ENCODE measurements at regions not wholly inside any gene's neighbourhood (a gene's known extent, or its start where the extent isn't known, plus 50 kb on each side); places are given as distances from the start of the nearest gene placed in this dataset.

DNA sequence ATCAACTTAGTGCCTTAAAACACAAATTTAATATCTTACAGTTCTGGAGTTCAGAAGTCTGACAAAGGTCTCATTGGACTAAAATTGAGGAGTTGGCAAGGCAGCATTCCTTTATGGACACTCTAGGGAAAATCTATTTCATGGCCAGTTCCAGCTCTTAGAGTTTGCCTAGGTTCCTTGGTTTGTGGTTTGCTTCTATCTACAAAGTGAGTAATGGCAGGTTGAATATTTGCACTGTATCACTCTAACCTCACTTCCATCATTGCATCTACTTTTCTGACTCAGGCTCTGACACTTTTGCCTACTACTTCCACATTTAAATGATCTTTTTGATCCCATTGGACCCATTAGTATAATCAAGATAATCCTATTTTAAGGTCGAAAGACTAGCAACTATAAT is 64.7 kb upstream of the PCDH10 start:
- DNase-seq = no peak

DNA sequence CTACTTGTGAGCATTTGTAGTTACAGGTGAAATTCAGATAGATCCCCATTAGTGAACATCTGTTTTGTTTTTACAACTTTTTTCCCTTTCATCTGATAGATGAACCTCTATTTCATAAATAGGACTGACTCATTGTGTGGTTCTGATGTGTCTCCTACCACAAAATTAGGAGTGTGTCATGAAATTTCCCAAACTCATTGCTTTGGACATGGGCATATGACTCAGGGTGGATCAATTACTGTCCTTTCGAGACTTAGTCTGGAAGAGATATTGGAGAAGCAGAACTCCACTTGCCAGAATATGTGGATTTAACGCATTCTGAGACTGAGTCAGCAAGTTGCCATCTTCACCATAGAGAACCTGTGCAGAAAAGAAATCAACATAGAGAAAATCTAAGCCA is 53.5 kb upstream of the PCDH10 start:
- DNase-seq = no peak

DNA sequence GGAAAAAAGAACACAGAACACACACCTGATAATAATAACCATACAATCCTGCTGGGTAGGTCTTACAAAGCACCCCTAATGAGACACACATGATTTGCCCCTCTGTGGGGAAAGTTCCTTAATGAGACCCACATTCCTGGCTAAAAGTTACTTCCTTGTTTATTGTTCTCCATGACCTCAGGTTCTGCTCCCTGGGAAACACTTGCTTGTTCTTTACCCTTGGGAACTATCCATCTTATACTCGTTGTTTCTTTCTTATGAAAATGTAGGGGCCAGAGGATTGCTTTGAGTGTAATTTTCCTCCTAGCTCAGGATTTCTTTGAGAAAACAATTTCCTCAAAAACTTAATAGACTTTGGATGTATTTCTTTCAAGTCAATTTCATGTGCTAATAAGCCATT is 52.1 kb upstream of the PCDH10 start:
- DNase-seq = no peak
